Fibroblast of mammary gland (primary cell): ENCODE measurements at regions not wholly inside any gene's neighbourhood (a gene's known extent, or its start where the extent isn't known, plus 50 kb on each side); places are given as distances from the start of the nearest gene placed in this dataset.

Source experiments
- DNase-seq: peaks from one replicate; pipeline ENCODE4 v3.0.0-alpha.2; 2010; ENCODE audit warnings: low read depth
- H3K4me3 ChIP-seq: 2 replicates; pipeline ENCODE4 v1.5.1; 2011; ENCODE audit warnings: low read depth, mild to moderate bottlenecking, low read length, moderate library complexity; ENCODE audit not compliant: control insufficient read depth
- TF ChIP-seq, protein P1 (sequence below): conservative IDR thresholded peaks from 2 replicates; pipeline ENCODE4 v1.5.1; 2011; ENCODE audit warnings: low read depth, low read length, inconsistent platforms; ENCODE audit not compliant: control insufficient read depth, insufficient read depth

DNA sequence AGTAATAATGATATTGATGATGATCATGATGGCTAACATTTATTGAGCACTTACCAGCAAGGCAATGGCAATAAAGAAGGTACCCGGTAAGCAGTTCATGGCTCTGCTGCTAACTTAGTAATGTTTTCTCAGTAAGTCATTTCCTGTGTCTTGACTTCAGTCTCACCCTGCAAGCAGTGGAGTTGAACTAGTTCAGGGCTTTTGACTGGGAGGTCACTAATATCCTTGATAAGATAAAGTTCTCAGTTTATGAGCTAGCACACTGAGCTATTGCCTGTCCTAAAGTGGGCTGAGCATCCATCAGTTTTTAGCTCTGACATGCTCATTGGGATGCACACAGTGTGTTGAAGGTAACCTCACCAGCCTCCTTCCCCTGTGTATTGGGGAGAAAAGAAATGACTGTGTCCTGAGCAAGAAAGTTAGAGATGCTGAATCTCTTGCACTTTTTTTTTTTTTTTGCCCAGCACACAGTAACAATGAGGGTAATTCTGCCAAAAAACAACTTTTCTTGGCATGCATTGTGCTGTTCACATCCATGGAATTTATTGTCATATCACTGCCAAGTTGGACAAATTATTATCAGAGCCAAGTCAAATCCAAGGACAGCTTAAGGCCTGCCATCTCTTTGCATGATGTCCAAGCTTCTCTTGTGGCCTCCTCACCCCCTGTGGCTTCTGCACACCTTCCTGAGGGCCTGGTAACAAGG lies 55.5 kb upstream of the GADD45A start:
- no peak overlapping the region for H3K4me3 ChIP-seq
- TF ChIP-seq, protein P1, sequence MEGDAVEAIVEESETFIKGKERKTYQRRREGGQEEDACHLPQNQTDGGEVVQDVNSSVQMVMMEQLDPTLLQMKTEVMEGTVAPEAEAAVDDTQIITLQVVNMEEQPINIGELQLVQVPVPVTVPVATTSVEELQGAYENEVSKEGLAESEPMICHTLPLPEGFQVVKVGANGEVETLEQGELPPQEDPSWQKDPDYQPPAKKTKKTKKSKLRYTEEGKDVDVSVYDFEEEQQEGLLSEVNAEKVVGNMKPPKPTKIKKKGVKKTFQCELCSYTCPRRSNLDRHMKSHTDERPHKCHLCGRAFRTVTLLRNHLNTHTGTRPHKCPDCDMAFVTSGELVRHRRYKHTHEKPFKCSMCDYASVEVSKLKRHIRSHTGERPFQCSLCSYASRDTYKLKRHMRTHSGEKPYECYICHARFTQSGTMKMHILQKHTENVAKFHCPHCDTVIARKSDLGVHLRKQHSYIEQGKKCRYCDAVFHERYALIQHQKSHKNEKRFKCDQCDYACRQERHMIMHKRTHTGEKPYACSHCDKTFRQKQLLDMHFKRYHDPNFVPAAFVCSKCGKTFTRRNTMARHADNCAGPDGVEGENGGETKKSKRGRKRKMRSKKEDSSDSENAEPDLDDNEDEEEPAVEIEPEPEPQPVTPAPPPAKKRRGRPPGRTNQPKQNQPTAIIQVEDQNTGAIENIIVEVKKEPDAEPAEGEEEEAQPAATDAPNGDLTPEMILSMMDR = no peak
- DNase-seq = peak; percentile 33

DNA sequence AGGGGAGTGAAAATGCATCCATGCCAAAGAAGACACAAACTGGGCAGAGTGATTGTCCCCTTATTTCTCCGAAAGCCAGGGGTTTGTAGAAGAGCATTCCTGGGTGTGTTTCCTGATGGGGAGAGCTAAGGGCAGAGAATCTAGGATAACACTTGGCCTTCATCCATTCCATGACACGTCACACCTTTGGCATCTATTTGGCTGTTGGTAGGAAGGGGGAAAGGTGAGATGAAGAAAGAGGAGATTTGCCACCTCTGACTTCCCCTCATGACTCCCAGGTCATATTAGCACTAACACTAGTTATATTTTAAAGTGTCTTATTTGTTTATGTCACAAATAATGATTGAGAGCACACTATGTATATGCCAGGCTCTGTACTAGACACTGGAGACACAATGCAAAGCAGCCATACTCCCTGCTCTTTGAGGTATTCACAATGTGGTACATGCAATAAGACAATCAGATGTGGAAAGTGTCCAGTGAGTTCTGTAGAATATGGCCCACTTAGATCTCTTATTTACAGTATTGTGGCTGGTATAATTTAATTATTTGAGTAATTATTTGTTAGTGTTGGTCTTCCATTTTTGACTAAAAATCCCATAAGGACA lies 54.5 kb upstream of the GADD45A start:
- TF ChIP-seq, protein P1 = no peak
- H3K4me3 ChIP-seq = no peak overlapping the region
- no peak for DNase-seq

DNA sequence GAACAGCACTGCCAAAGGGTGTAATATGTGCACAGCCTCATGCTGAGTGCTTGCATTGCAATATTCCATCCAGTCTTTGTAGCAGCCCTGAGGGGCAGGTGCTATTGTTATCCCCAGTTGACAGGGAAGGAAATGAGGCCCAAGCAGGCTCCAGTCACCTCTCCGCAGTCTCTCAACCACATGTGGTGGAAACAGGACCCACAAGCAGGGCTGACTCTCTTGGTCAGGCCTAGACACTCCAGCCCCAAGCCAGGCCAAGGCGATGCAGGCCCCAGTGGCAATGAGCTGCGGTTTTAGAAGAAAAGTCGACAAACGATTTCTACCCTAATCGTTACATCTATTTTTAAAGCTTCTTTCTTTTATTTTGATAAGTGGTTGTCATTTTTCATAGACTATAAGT lies 52.6 kb upstream of the GADD45A start:
- TF ChIP-seq, protein P1 = no peak
- no peak overlapping the region for H3K4me3 ChIP-seq
- DNase-seq = no peak

DNA sequence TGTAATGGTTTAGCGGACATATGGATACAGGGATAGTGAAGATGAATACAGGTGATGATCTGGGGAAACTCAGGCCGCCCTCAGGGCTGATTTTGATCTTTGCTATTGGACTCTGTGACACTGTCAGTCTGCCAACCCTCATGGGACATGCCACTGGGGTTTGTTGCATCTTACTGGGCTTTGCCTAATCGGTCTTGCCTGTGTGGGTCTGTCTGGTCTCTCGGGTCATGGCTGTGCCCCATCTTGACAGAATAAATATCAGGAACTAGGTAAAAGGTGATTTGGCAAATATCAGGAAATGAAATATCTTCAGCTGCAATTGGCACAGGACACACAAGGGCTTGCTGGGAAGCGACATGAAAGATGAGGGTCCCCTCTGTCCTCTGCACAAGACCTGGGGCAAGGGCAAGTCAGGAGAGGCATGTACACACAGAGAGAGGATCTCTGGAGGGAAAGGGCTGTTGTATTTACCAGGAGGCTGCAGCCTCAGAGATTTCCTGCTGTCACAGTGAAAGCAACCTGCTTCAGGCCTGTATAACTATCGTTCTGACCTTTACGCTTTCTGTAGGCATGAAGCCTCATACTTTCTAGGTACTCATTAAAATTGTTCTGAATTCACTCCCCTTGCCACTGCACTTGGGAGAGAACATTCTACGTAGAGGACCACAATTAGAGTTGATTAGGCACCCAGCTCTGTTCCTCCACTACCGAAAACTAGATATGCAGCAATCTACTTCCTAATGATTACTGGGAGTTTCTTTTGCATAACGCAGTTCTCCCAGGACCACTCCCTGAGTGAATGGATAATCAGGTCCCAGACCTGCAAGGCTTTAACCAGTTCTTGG lies 52.0 kb upstream of the GADD45A start:
- TF ChIP-seq, protein P1 = no peak
- no peak for DNase-seq

DNA sequence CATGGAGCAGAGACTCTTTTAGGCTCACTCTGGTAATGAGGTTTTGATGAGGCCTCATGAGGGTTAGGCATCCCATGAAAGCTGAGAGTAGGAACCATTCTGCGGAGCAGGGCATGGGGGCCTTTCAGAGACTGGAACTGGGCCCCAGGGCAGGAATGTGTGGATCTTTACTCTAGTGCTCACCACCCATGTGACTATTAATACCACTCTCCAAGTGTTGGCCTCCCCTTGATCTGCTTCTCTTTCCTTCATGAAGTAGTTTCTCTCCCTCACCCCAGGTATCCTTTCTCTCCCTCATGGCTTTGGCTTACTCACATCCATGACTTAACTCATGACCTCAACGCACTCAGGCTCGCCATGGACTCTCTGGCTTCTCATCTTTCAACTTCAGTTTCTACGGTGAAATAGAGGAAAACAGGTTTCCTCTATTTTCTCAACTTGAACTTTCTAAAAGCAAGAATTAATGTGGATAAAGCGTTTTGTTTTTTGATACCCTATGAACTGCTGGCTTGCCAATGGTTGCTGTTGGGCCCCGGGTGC lies 50.5 kb upstream of the GADD45A start:
- TF ChIP-seq, protein P1 = no peak
- H3K4me3 ChIP-seq = no peak overlapping the region
- DNase-seq = no peak

More for the DNA sequence above, 52.0 kb upstream of the GADD45A start:
- H3K4me3 ChIP-seq = no peak overlapping the region

DNA sequence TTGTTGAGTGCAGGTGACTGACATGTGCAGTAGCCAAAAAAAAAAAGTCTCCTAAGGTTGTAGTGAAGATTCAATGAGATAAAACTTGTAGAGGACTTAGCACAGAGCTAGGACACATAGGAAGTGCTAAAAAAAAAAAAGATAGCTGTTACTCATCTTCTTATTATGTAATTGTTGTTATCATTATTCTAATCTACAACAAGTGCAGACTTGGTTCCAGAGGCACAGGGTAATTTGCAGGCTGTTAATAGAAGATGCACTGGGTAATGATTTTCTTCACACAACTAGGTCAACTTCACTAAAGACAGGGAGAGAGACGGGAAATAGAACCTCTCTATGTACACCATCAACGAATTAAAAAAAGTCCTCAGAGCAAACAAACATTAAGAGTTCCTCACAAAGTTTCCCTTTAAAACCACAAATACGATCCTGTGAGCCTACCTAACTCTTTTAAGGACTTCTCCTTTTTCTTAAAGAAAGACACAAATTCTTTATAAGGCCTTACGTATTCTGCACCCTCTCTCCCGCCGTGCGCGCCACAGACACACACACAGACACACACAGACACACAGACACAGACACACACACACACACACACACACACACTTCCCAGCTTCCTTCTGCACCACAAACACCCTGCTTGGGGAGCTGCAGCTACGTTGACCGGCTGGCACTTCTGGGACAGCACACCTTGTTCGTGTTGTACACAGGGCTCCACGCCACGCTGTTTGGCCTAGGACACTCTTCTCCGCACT lies 49.8 kb upstream of the GADD45A start:
- no peak overlapping the region for H3K4me3 ChIP-seq
- no peak for DNase-seq
- TF ChIP-seq, protein P1 = no peak
